BLaER1 (cell line): ENCODE measurements at regions not wholly inside any gene's neighbourhood (a gene's known extent, or its start where the extent isn't known, plus 50 kb on each side); places are given as distances from the start of the nearest gene placed in this dataset.

Experiments used
- H3K27ac ChIP-seq: shearing (Covaris generic); formaldehyde crosslinking; 2 replicates; pipeline ENCODE4 v1.8.1; 2022
- H3K27me3 ChIP-seq: shearing (Covaris generic); formaldehyde crosslinking; 2 replicates; pipeline ENCODE4 v1.8.1; 2022
- H3K36me3 ChIP-seq: shearing (Covaris generic); formaldehyde crosslinking; 2 replicates; pipeline ENCODE4 v1.8.1; 2022
- H3K4me1 ChIP-seq: shearing (Covaris generic); formaldehyde crosslinking; 2 replicates; pipeline ENCODE4 v1.8.1; 2022
- H3K4me2 ChIP-seq: shearing (Covaris generic); formaldehyde crosslinking; 2 replicates; pipeline ENCODE4 v1.8.1; 2022
- H3K4me3 ChIP-seq: shearing (Covaris generic); formaldehyde crosslinking; 2 replicates; pipeline ENCODE4 v1.8.1; 2022
- H3K9ac ChIP-seq: shearing (Covaris generic); formaldehyde crosslinking; 2 replicates; pipeline ENCODE4 v1.8.1; 2022
- H3K9me3 ChIP-seq: shearing (Covaris generic); formaldehyde crosslinking; 2 replicates; pipeline ENCODE4 v1.8.1; 2022
- H4K20me1 ChIP-seq: shearing (Covaris generic); formaldehyde crosslinking; 2 replicates; pipeline ENCODE4 v1.8.1; 2022
- Cebpa-rat ChIP-seq: shearing (Covaris generic); IDR thresholded peaks from 2 replicates; pipeline ENCODE4 v1.8.1; 2022

- Histone ChIP-seq H3K27me3 (no peaks in the 10 kb centered on the region), H3K9me3 (no peaks in the 10 kb centered on the region), H4K20me1 (no peaks in the 10 kb centered on the region), H3K4me3 (no peak overlapping the region), H3K4me1 (0 out of 2 replicates have a peak, but pooled peaks cover 4% of the 10 kb centered on the region), H3K4me2 (no peak overlapping the region), H3K36me3 (no peaks in the 10 kb centered on the region), H3K9ac (no peak overlapping the region), H3K27ac (no peak overlapping the region)
- TF ChIP-seq Cebpa-rat = no peak
Measured at GRCh38 chr1:208781391-208782045, 537.3 kb upstream of the PLXNA2 start.

DNA sequence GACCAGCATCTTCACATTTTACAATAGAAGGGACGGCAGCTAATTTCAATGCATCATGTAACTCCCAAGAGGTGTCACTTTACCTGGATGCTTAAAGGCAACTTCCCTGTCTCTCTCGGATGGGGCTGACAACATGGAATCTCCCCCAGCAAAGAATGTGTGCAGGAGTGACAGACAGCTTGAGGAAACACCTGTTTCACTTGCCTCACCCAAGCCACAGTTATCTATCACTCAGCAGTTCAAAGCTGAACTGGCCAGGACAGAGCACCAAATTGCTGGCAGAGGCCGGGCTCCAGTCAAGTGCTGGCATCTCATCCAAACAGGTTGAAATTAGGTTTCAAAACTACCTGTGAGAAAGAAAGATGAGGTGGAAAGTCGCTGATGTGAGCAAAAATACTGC lies 538.0 kb upstream of the PLXNA2 start:
- H3K27ac ChIP-seq = no peak overlapping the region
- H3K4me2 ChIP-seq = no peak overlapping the region
- no peaks in the 10 kb centered on the region for H3K27me3 ChIP-seq
- H3K9ac ChIP-seq = no peak overlapping the region
- H3K4me3 ChIP-seq = no peak overlapping the region
- H3K4me1 ChIP-seq = 0 out of 2 replicates have a peak, but pooled peaks cover 4% of the 10 kb centered on the region
- TF ChIP-seq Cebpa-rat = no peak
- H3K36me3 ChIP-seq = no peaks in the 10 kb centered on the region
- H4K20me1 ChIP-seq = no peaks in the 10 kb centered on the region
- no peaks in the 10 kb centered on the region for H3K9me3 ChIP-seq

- H3K9ac ChIP-seq = no peak overlapping the region
Measured at GRCh38 chr1:208785629-208786028, 541.4 kb upstream of the PLXNA2 start.

GRCh38 chr1:208787219-208787618 lies 543.0 kb upstream of the PLXNA2 start:
- Histone ChIP-seq H3K9me3 (no peaks in the 10 kb centered on the region), H3K36me3 (no peaks in the 10 kb centered on the region), H3K27me3 (no peaks in the 10 kb centered on the region), H3K9ac (no peak overlapping the region), H3K27ac (no peak overlapping the region), H4K20me1 (no peaks in the 10 kb centered on the region), H3K4me2 (no peak overlapping the region), H3K4me3 (no peak overlapping the region), H3K4me1 (0 out of 2 replicates have a peak, but pooled peaks cover 1% of the 10 kb centered on the region)
- TF ChIP-seq Cebpa-rat = no peak

More at GRCh38 chr1:208785629-208786028, 541.4 kb upstream of the PLXNA2 start:
- no peaks in the 10 kb centered on the region for H4K20me1 ChIP-seq
- no peaks in the 10 kb centered on the region for H3K27me3 ChIP-seq
- 0 out of 2 replicates have a peak, but pooled peaks cover 4% of the 10 kb centered on the region for H3K4me1 ChIP-seq
- no peaks in the 10 kb centered on the region for H3K9me3 ChIP-seq
- H3K4me2 ChIP-seq = no peak overlapping the region
- TF ChIP-seq Cebpa-rat = no peak
- H3K36me3 ChIP-seq = no peaks in the 10 kb centered on the region
- no peak overlapping the region for H3K27ac ChIP-seq
- no peak overlapping the region for H3K4me3 ChIP-seq

- no peak for TF ChIP-seq Cebpa-rat
- Histone ChIP-seq H4K20me1 (no peaks in the 10 kb centered on the region), H3K4me3 (no peak overlapping the region), H3K4me1 (no peaks in the 10 kb centered on the region), H3K4me2 (no peak overlapping the region), H3K36me3 (no peaks in the 10 kb centered on the region), H3K27me3 (no peaks in the 10 kb centered on the region), H3K27ac (no peak overlapping the region), H3K9me3 (no peaks in the 10 kb centered on the region), H3K9ac (no peak overlapping the region)
Measured at GRCh38 chr1:208788013-208788540, 543.9 kb upstream of the PLXNA2 start.

GRCh38 chr1:208791456-208791855 lies 547.3 kb upstream of the PLXNA2 start:
- no peaks in the 10 kb centered on the region for H3K36me3 ChIP-seq
- no peak overlapping the region for H3K4me2 ChIP-seq
- H3K9ac ChIP-seq = no peak overlapping the region
- no peak for TF ChIP-seq Cebpa-rat
- no peaks in the 10 kb centered on the region for H3K27me3 ChIP-seq
- H3K4me3 ChIP-seq = no peak overlapping the region
- H3K9me3 ChIP-seq = no peaks in the 10 kb centered on the region
- H4K20me1 ChIP-seq = no peaks in the 10 kb centered on the region
- no peaks in the 10 kb centered on the region for H3K4me1 ChIP-seq
- H3K27ac ChIP-seq = no peak overlapping the region

DNA sequence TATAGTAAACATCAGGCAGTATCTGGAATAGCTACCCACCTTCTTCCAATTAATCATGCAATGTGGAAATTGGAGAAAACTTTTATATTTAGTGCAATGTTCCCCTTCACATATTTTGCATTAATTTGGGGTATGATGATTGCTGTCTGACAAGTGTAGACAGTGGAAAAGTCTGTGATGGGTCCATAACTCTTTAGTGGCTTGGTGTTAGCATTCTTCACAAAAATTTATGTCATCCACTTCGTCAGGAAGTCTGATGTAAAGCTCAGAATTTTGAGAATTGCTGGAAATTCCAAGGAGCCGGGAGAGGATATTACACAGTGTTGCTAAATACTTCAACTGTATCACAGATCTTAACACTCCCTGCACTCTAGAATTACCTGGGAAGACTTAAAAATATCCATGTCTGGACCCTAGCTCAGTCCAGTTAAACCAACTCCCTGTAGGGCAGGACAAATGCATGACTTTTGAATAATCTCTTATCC lies 549.7 kb upstream of the PLXNA2 start:
- Histone ChIP-seq H3K4me2 (no peak overlapping the region), H4K20me1 (no peaks in the 10 kb centered on the region), H3K9me3 (no peaks in the 10 kb centered on the region), H3K4me3 (no peak overlapping the region), H3K4me1 (no peaks in the 10 kb centered on the region), H3K36me3 (no peaks in the 10 kb centered on the region), H3K9ac (no peak overlapping the region), H3K27ac (no peak overlapping the region), H3K27me3 (no peaks in the 10 kb centered on the region)
- TF ChIP-seq Cebpa-rat = no peak

DNA sequence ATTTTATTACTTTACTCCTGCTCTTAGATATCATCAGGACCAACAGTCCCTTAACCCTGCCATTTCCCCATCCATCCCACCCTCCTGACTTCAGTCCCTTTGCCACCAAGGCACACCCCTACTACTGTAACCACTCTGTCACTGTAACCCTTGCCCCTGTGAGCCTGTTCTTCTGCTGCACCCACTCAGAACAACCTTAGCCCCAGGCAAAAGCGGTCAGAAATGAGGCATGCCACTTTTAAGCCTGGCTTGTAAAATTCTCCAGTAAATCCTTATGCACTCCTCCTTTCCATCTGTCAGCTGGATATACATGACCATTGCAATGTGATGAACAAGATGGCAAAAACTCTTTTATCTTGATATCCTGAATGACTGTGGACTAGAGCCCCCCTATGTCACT lies 555.0 kb upstream of the PLXNA2 start:
- H3K4me3 ChIP-seq = no peak overlapping the region
- no peaks in the 10 kb centered on the region for H3K9me3 ChIP-seq
- H3K27me3 ChIP-seq = no peaks in the 10 kb centered on the region
- no peak for TF ChIP-seq Cebpa-rat
- no peaks in the 10 kb centered on the region for H3K36me3 ChIP-seq
- H3K4me2 ChIP-seq = no peak overlapping the region
- H3K27ac ChIP-seq = no peak overlapping the region
- H3K4me1 ChIP-seq = no peaks in the 10 kb centered on the region
- H4K20me1 ChIP-seq = no peaks in the 10 kb centered on the region
- no peak overlapping the region for H3K9ac ChIP-seq

GRCh38 chr1:208803011-208803811 lies 559.0 kb upstream of the PLXNA2 start:
- H3K9ac ChIP-seq = no peak overlapping the region
- H4K20me1 ChIP-seq = no peaks in the 10 kb centered on the region
- H3K27me3 ChIP-seq = no peaks in the 10 kb centered on the region
- TF ChIP-seq Cebpa-rat = no peak
- H3K4me3 ChIP-seq = no peak overlapping the region
- H3K27ac ChIP-seq = no peak overlapping the region
- no peaks in the 10 kb centered on the region for H3K9me3 ChIP-seq
- no peak overlapping the region for H3K4me2 ChIP-seq
- no peaks in the 10 kb centered on the region for H3K36me3 ChIP-seq
- H3K4me1 ChIP-seq = no peaks in the 10 kb centered on the region
